ENCODE measurements at regions not wholly inside any gene's neighbourhood (a gene's known extent, or its start where the extent isn't known, plus 50 kb on each side); places are given as distances from the start of the nearest gene placed in this dataset.

DNA sequence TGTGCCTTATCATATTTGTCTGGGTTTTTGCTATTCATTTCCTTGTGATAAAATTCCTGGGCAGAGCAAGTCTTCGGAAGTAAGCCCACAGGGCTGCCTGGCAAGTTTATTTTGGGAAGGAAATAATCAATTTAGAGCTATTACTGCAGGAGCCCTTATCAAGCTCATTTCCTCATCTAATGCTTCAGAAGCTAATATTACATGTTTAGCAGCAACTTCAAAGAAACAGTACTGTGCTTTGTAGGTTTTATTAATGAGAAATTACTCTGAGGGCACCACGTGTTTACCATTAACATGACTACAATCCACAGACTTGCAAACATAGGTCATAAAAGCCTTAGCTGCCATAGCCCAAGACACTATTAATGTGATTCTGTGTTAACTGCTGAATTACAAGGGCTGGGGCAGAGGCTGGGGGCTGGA lies 540.0 kb downstream of the SPRY1 start:
- TF ChIP-seq, protein P1, sequence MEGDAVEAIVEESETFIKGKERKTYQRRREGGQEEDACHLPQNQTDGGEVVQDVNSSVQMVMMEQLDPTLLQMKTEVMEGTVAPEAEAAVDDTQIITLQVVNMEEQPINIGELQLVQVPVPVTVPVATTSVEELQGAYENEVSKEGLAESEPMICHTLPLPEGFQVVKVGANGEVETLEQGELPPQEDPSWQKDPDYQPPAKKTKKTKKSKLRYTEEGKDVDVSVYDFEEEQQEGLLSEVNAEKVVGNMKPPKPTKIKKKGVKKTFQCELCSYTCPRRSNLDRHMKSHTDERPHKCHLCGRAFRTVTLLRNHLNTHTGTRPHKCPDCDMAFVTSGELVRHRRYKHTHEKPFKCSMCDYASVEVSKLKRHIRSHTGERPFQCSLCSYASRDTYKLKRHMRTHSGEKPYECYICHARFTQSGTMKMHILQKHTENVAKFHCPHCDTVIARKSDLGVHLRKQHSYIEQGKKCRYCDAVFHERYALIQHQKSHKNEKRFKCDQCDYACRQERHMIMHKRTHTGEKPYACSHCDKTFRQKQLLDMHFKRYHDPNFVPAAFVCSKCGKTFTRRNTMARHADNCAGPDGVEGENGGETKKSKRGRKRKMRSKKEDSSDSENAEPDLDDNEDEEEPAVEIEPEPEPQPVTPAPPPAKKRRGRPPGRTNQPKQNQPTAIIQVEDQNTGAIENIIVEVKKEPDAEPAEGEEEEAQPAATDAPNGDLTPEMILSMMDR (IDR thresholded peaks at IDR 0.05; ENCODE audit: insufficient read depth, low read depth, low read length), result no peak
- TF ChIP-seq EZH2 (IDR thresholded peaks at IDR 0.05; ENCODE audit: insufficient read depth, low read length), result no peak
